CD4-positive, alpha-beta T cell (primary cell): ENCODE measurements at regions not wholly inside any gene's neighbourhood (a gene's known extent, or its start where the extent isn't known, plus 50 kb on each side); places are given as distances from the start of the nearest gene placed in this dataset.

Experiments used
- ATAC-seq: fragments of 200-7000 bp; cut with Tn5 transposase; one replicate; pipeline ENCODE4 v1.10.0; 2022; ENCODE audit warnings: mild to moderate bottlenecking; ENCODE audit not compliant: poor library complexity
- CTCF ChIA-PET: fragments of 350-600 bp; sonication (Branson Sonifier 250); formaldehyde crosslinking; loops from one replicate; lab custom pipeline; 2021; ENCODE audit warnings: antibody characterized with exemption, inconsistent platforms; lab: Charles Lee
- POLR2A ChIA-PET: fragments of 350-600 bp; sonication (Branson Sonifier 250); formaldehyde crosslinking; loops from one replicate; lab custom pipeline; 2021; ENCODE audit warnings: antibody characterized with exemption, inconsistent platforms; lab: Charles Lee
- DNase-seq, 14 experiments: peaks; one replicate each; pipeline ENCODE4 v3.0.0-alpha.2; 2013 to 2020; ENCODE audit warnings: mixed read lengths in 2 of 14
- H3K27ac ChIP-seq, 2 donors: one replicate each; pipeline versions ENCODE4 v1.5.1 to v1.7.0; 2013; ENCODE audit warnings: low read length in 2 of 2, low read depth in 1 of 2, mild to moderate bottlenecking in 1 of 2
- H3K27me3 ChIP-seq, 2 experiments: 1 replicate in 1 of 2; 2 replicates in 1 of 2; pipeline versions ENCODE4 v1.6.1 to v1.7.0; 2013; ENCODE audit warnings: low read length in 2 of 2, control low read depth in 1 of 2, mild to moderate bottlenecking in 1 of 2, moderate library complexity in 1 of 2; ENCODE audit not compliant: insufficient read depth in 2 of 2, control insufficient read depth in 1 of 2
- H3K36me3 ChIP-seq: one replicate; pipeline ENCODE4 v1.6.1; 2013; ENCODE audit warnings: low read length, control low read depth; ENCODE audit not compliant: insufficient read depth
- H3K4me1 ChIP-seq: one replicate; pipeline ENCODE4 v1.6.1; 2013; ENCODE audit warnings: low read length, control low read depth; ENCODE audit not compliant: insufficient read depth
- H3K4me3 ChIP-seq: one replicate; pipeline ENCODE4 v1.5.1; 2013; ENCODE audit warnings: mild to moderate bottlenecking, low read length, moderate library complexity
- H3K9me3 ChIP-seq, 2 experiments: 1 replicate in 1 of 2; 2 replicates in 1 of 2; pipeline versions ENCODE4 v1.6.1 to v1.7.0; 2013; ENCODE audit warnings: low read length in 2 of 2, mild to moderate bottlenecking in 2 of 2, control low read depth in 1 of 2, moderate library complexity in 1 of 2; ENCODE audit not compliant: control insufficient read depth in 1 of 2, insufficient read depth in 1 of 2
- H3K27ac Mint-ChIP-seq: one replicate; pipeline ENCODE4 v1.8.0; 2020; ENCODE audit warnings: mixed read lengths
- H3K27me3 Mint-ChIP-seq: one replicate; pipeline ENCODE4 v1.8.0; 2021; ENCODE audit warnings: mixed read lengths
- H3K36me3 Mint-ChIP-seq: one replicate; pipeline ENCODE4 v1.8.0; 2021; ENCODE audit warnings: low read depth, mixed read lengths
- H3K4me1 Mint-ChIP-seq: one replicate; pipeline ENCODE4 v1.8.0; 2021; ENCODE audit warnings: low read depth, mixed read lengths
- H3K4me3 Mint-ChIP-seq: one replicate; pipeline ENCODE4 v1.8.0; 2020; ENCODE audit warnings: mild to moderate bottlenecking, mixed read lengths
- H3K9me3 Mint-ChIP-seq: one replicate; pipeline ENCODE4 v1.8.0; 2020; ENCODE audit warnings: mixed read lengths
- intact Hi-C, 2 experiments: fragments of 100-400 bp; cut with DNase I in 1 of 2; cut with micrococcal nuclease in 1 of 2; formaldehyde crosslinking; loops; one replicate each; pipeline versions ENCODE4 v1.15.1 to v1.9.0; 2023 to 2025; cut with DNase I, micrococcal nuclease
- TF ChIP-seq, protein P1 (sequence below): fragments of 200-600 bp; IDR thresholded peaks from one replicate; pipeline ENCODE4 v1.8.0; 2022; ENCODE audit warnings: antibody characterized with exemption, mild to moderate bottlenecking

DNA sequence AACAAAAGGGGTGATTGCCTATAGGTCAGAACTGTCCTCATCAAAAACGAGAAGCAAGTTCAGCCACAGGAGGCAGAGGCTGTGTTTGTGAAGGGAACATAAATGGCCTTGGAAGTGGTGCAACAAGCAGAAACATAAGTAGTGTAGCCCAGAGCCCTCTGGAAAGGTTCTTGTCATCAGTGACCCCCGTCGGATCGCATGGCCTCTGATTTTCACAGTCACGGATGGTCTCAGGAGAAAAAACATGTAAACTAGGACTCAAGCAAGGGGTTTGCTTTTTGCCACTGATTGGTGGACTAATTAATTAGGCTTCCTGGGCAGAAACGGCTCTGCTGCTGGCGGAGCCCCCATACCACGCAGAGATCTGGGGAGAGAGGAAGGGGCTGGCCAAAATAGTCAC lies 496.5 kb upstream of the MKI67 start:
- no peak overlapping the region for H3K4me3 ChIP-seq
- Mint-ChIP-seq H3K27ac (no peak overlapping the region), H3K36me3 (no peaks in the 10 kb centered on the region), H3K4me3 (no peak overlapping the region), H3K27me3 (peaks cover 9% of the 10 kb centered on the region), H3K4me1 (no peaks in the 10 kb centered on the region), H3K9me3 (peaks cover 2% of the 10 kb centered on the region)
- DNase-seq (no peak), ATAC-seq (no peak)
- H3K36me3 ChIP-seq: no peaks in the 10 kb centered on the region
- TF ChIP-seq, protein P1, sequence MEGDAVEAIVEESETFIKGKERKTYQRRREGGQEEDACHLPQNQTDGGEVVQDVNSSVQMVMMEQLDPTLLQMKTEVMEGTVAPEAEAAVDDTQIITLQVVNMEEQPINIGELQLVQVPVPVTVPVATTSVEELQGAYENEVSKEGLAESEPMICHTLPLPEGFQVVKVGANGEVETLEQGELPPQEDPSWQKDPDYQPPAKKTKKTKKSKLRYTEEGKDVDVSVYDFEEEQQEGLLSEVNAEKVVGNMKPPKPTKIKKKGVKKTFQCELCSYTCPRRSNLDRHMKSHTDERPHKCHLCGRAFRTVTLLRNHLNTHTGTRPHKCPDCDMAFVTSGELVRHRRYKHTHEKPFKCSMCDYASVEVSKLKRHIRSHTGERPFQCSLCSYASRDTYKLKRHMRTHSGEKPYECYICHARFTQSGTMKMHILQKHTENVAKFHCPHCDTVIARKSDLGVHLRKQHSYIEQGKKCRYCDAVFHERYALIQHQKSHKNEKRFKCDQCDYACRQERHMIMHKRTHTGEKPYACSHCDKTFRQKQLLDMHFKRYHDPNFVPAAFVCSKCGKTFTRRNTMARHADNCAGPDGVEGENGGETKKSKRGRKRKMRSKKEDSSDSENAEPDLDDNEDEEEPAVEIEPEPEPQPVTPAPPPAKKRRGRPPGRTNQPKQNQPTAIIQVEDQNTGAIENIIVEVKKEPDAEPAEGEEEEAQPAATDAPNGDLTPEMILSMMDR: no peak
- ChIA-PET CTCF (no interaction called here), POLR2A (no interaction called here)
- H3K9me3 ChIP-seq: peaks cover 0 to 20% of the 10 kb centered on the region in 2 experiments
- no peaks in the 10 kb centered on the region for H3K27me3 ChIP-seq
- intact Hi-C loops: no loop called here
- no peaks in the 10 kb centered on the region for H3K4me1 ChIP-seq
- H3K27ac ChIP-seq: no peak overlapping the region

GRCh38 chr10:128623776-128624175 lies 497.6 kb upstream of the MKI67 start:
- Histone ChIP-seq H3K27ac (no peak overlapping the region), H3K4me3 (no peak overlapping the region), H3K9me3 (peaks cover 0 to 20% of the 10 kb centered on the region in 2 experiments), H3K27me3 (no peaks in the 10 kb centered on the region), H3K36me3 (no peaks in the 10 kb centered on the region), H3K4me1 (no peaks in the 10 kb centered on the region)
- Mint-ChIP-seq H3K4me1 (no peaks in the 10 kb centered on the region), H3K27me3 (peaks cover 15% of the 10 kb centered on the region), H3K4me3 (no peak overlapping the region), H3K27ac (no peak overlapping the region), H3K36me3 (no peaks in the 10 kb centered on the region), H3K9me3 (no peaks in the 10 kb centered on the region)
- POLR2A ChIA-PET: no interaction called here
- ATAC-seq (no peak), DNase-seq (no peak)
- CTCF ChIA-PET: no interaction called here
- intact Hi-C loops: no loop called here
- TF ChIP-seq, protein P1: no peak

GRCh38 chr10:128624656-128625530 lies 498.7 kb upstream of the MKI67 start:
- H3K9me3 ChIP-seq: peaks cover 0 to 25% of the 10 kb centered on the region in 2 experiments
- no peaks in the 10 kb centered on the region for H3K27me3 ChIP-seq
- H3K27ac ChIP-seq: no peak overlapping the region
- H3K9me3 Mint-ChIP-seq: no peaks in the 10 kb centered on the region
- H3K4me3 ChIP-seq: no peak overlapping the region
- H3K36me3 Mint-ChIP-seq: no peaks in the 10 kb centered on the region
- no peaks in the 10 kb centered on the region for H3K36me3 ChIP-seq
- DNase-seq (no peak), ATAC-seq (no peak)
- intact Hi-C loops: no loop called here
- no peak overlapping the region for H3K27ac Mint-ChIP-seq
- H3K27me3 Mint-ChIP-seq: peaks cover 15% of the 10 kb centered on the region
- H3K4me1 Mint-ChIP-seq: no peaks in the 10 kb centered on the region
- H3K4me3 Mint-ChIP-seq: no peak overlapping the region
- TF ChIP-seq, protein P1: no peak
- ChIA-PET CTCF (no interaction called here), POLR2A (no interaction called here)
- no peaks in the 10 kb centered on the region for H3K4me1 ChIP-seq
